HEK293 (cell line): ENCODE measurements at regions not wholly inside any gene's neighbourhood (a gene's known extent, or its start where the extent isn't known, plus 50 kb on each side); places are given as distances from the start of the nearest gene placed in this dataset.

ENCODE experiments used
- CTCF ChIA-PET: fragments of 350-600 bp; formaldehyde crosslinking; extraction: SDS; loops from one replicate; lab custom pipeline; 2021; ENCODE audit warnings: antibody characterized with exemption; lab: Yijun Ruan, JAX
- POLR2A ChIA-PET: fragments of 300-600 bp; formaldehyde crosslinking; extraction: SDS; loops from one replicate; lab custom pipeline; 2020; ENCODE audit warnings: antibody characterized with exemption, inconsistent platforms; lab: Yijun Ruan, JAX
- H3K27ac ChIP-seq: fragments of 200-500 bp; sonication (Bioruptor generic); 2 replicates; pipeline ENCODE4 v1.5.1; 2014; ENCODE audit warnings: low read depth, low read length, control low read depth, inconsistent platforms; ENCODE audit errors: extremely low read depth
- H3K36me3 ChIP-seq, 2 experiments: fragments of 200-500 bp in 1 of 2; sonication (Bioruptor generic) in 1 of 2; 1 replicate in 1 of 2; 2 replicates in 1 of 2; pipeline ENCODE4 v1.5.1; 2014 to 2017; ENCODE audit warnings: inconsistent platforms in 2 of 2, low read length in 2 of 2; ENCODE audit not compliant: control insufficient read depth in 2 of 2, insufficient read depth in 1 of 2
- H3K4me1 ChIP-seq: fragments of 200-500 bp; sonication (Bioruptor generic); 2 replicates; pipeline ENCODE4 v1.5.1; 2014; ENCODE audit warnings: mild to moderate bottlenecking, low read length, inconsistent platforms; ENCODE audit not compliant: control insufficient read depth, insufficient read depth
- H3K4me3 ChIP-seq: 2 replicates; pipeline ENCODE4 v1.5.1; 2011; ENCODE audit warnings: low read depth, mild to moderate bottlenecking, control low read depth, low read length, moderate library complexity
- H3K9me3 ChIP-seq: fragments of 200-500 bp; sonication (Bioruptor generic); 2 replicates; pipeline ENCODE4 v1.5.1; 2014; ENCODE audit warnings: low read depth, low read length, inconsistent platforms; ENCODE audit not compliant: control insufficient read depth, insufficient read depth
- HOXA7 ChIP-seq: sonication (generic); formaldehyde crosslinking; IDR thresholded peaks from 2 replicates; pipeline ENCODE4 v1.8.1; 2022; ENCODE audit warnings: missing genetic modification reagents, borderline replicate concordance
- KLF1 ChIP-seq: fragments of 450-650 bp; formaldehyde crosslinking; IDR thresholded peaks from 2 replicates; pipeline ENCODE4 v1.5.1; 2016; ENCODE audit warnings: missing biosample characterization, missing genetic modification characterization
- PRDM6 ChIP-seq: fragments of 450-650 bp; formaldehyde crosslinking; IDR thresholded peaks from 2 replicates; pipeline ENCODE4 v1.5.1; 2017; ENCODE audit warnings: missing biosample characterization, missing genetic modification characterization
- SCRT2 ChIP-seq: fragments of 450-650 bp; formaldehyde crosslinking; IDR thresholded peaks from 2 replicates; pipeline ENCODE4 v1.5.1; 2016; ENCODE audit warnings: missing biosample characterization, missing genetic modification characterization
- SP7 ChIP-seq: fragments of 450-650 bp; formaldehyde crosslinking; IDR thresholded peaks from 2 replicates; pipeline ENCODE4 v1.5.1; 2016; ENCODE audit warnings: missing biosample characterization, missing genetic modification characterization
- TCF7L2 ChIP-seq: IDR thresholded peaks from 2 replicates; pipeline ENCODE4 v1.6.1; 2011; ENCODE audit warnings: low read depth, mild to moderate bottlenecking, inconsistent platforms, low read length, moderate library complexity, borderline replicate concordance
- WT1 ChIP-seq: fragments of 450-650 bp; formaldehyde crosslinking; IDR thresholded peaks from 2 replicates; pipeline ENCODE4 v1.5.1; 2016; ENCODE audit warnings: missing biosample characterization, missing genetic modification characterization
- ZBTB11 ChIP-seq: fragments of 450-650 bp; formaldehyde crosslinking; conservative IDR thresholded peaks from 2 replicates; pipeline ENCODE4 v1.5.1; 2016; ENCODE audit warnings: low read depth, missing biosample characterization, missing genetic modification characterization
- ZFP3 ChIP-seq: fragments of 450-650 bp; formaldehyde crosslinking; IDR thresholded peaks from 2 replicates; pipeline ENCODE4 v1.5.1; 2016; ENCODE audit warnings: low read depth, missing biosample characterization, missing genetic modification characterization
- ZFP37 ChIP-seq: fragments of 450-650 bp; formaldehyde crosslinking; IDR thresholded peaks from 2 replicates; pipeline ENCODE4 v1.5.1; 2016; ENCODE audit warnings: missing biosample characterization, missing genetic modification characterization
- ZIC2 ChIP-seq: fragments of 450-650 bp; formaldehyde crosslinking; IDR thresholded peaks from 2 replicates; pipeline ENCODE4 v1.5.1; 2016; ENCODE audit warnings: missing biosample characterization, missing genetic modification characterization
- ZNF112 ChIP-seq: fragments of 450-650 bp; formaldehyde crosslinking; IDR thresholded peaks from 2 replicates; pipeline ENCODE4 v1.5.0; 2017; ENCODE audit warnings: missing biosample characterization, missing genetic modification characterization
- ZNF114 ChIP-seq: fragments of 450-650 bp; formaldehyde crosslinking; IDR thresholded peaks from 2 replicates; pipeline ENCODE4 v1.5.0; 2017; ENCODE audit warnings: missing biosample characterization, missing genetic modification characterization
- ZNF169 ChIP-seq: fragments of 450-650 bp; formaldehyde crosslinking; IDR thresholded peaks from 2 replicates; pipeline ENCODE4 v1.5.1; 2016; ENCODE audit warnings: missing biosample characterization, missing genetic modification characterization
- ZNF26 ChIP-seq: fragments of 450-650 bp; formaldehyde crosslinking; IDR thresholded peaks from 2 replicates; pipeline ENCODE4 v1.5.1; 2016; ENCODE audit warnings: missing biosample characterization, missing genetic modification characterization
- ZNF302 ChIP-seq: fragments of 450-650 bp; formaldehyde crosslinking; IDR thresholded peaks from 2 replicates; pipeline ENCODE4 v1.5.1; 2016; ENCODE audit warnings: missing biosample characterization, missing genetic modification characterization, low read depth
- ZNF350 ChIP-seq: fragments of 450-650 bp; formaldehyde crosslinking; IDR thresholded peaks from 2 replicates; pipeline ENCODE4 v1.5.0; 2017; ENCODE audit warnings: missing biosample characterization, mild to moderate bottlenecking, missing genetic modification characterization
- ZNF416 ChIP-seq: fragments of 450-650 bp; formaldehyde crosslinking; IDR thresholded peaks from 2 replicates; pipeline ENCODE4 v1.5.1; 2016; ENCODE audit warnings: missing biosample characterization, missing genetic modification characterization
- ZNF473 ChIP-seq: fragments of 450-650 bp; formaldehyde crosslinking; IDR thresholded peaks from 2 replicates; pipeline ENCODE4 v1.5.1; 2017; ENCODE audit warnings: missing biosample characterization, missing genetic modification characterization
- ZNF530 ChIP-seq: fragments of 450-650 bp; formaldehyde crosslinking; IDR thresholded peaks from 2 replicates; pipeline ENCODE4 v1.5.1; 2016; ENCODE audit warnings: low read depth, missing biosample characterization, missing genetic modification characterization
- ZNF670 ChIP-seq: fragments of 450-650 bp; formaldehyde crosslinking; IDR thresholded peaks from 2 replicates; pipeline ENCODE4 v1.5.1; 2016; ENCODE audit warnings: missing biosample characterization, missing genetic modification characterization, low read depth
- ZNF692 ChIP-seq: fragments of 450-650 bp; formaldehyde crosslinking; IDR thresholded peaks from 2 replicates; pipeline ENCODE4 v1.5.1; 2016; ENCODE audit warnings: missing biosample characterization, missing genetic modification characterization
- ZNF701 ChIP-seq: fragments of 450-650 bp; formaldehyde crosslinking; IDR thresholded peaks from 2 replicates; pipeline ENCODE4 v1.5.1; 2016; ENCODE audit warnings: missing biosample characterization, missing genetic modification characterization
- ZNF837 ChIP-seq: fragments of 450-650 bp; formaldehyde crosslinking; IDR thresholded peaks from 2 replicates; pipeline ENCODE4 v1.5.1; 2016; ENCODE audit warnings: missing biosample characterization, missing genetic modification characterization

- Histone ChIP-seq H3K4me1 (no peaks in the 10 kb centered on the region), H3K36me3 (no peaks in the 10 kb centered on the region), H3K4me3 (no peak overlapping the region), H3K9me3 (no peaks in the 10 kb centered on the region), H3K27ac (no peak overlapping the region)
- TF ChIP-seq WT1 (tag by site-specific recombination) (peak; percentile 43; the same call in 1 of the 2 replicates), PRDM6 (tag by site-specific recombination) (0 out of 2 replicates have a peak, but pooled peaks have one; percentile 43), TCF7L2 (peak; percentile 36; the same call in 1 of the 2 replicates), ZIC2 (tag by site-specific recombination) (peak; percentile 58), ZNF112 (no peak)
- CTCF ChIA-PET = no interaction called here
- POLR2A ChIA-PET = no interaction called here
Measured at GRCh38 chr20:48149902-48150301, 364.6 kb upstream of the SULF2 start.

GRCh38 chr20:48148916-48149672, 363.8 kb upstream of the SULF2 start:
- TF ChIP-seq KLF1 (tag by site-specific recombination) = no peak
- no peak for TF ChIP-seq ZNF302 (tag by site-specific recombination)
- TF ChIP-seq ZNF114 = no peak
- POLR2A ChIA-PET = no interaction called here

GRCh38 chr20:48148020-48148419, 362.7 kb upstream of the SULF2 start:
- TF ChIP-seq ZNF473 (tag by site-specific recombination) (no peak), ZIC2 (tag by site-specific recombination) (no peak), ZNF350 (tag by site-specific recombination) (no peak), ZFP37 (tag by site-specific recombination) (no peak), ZNF837 (no peak), SCRT2 (tag by site-specific recombination) (no peak), ZNF169 (tag by site-specific recombination) (no peak), SP7 (no peak), ZNF670 (tag by site-specific recombination) (no peak), ZNF701 (no peak), ZNF530 (tag by site-specific recombination) (no peak), ZFP3 (no peak), ZNF416 (tag by site-specific recombination) (no peak), ZNF692 (no peak), ZBTB11 (no peak), ZNF26 (tag by site-specific recombination) (no peak), HOXA7 (CRISPR knock-in tag) (no peak)
- CTCF ChIA-PET = no interaction called here

More at GRCh38 chr20:48148916-48149672, 363.8 kb upstream of the SULF2 start:
- Histone ChIP-seq H3K4me3 (no peak overlapping the region), H3K9me3 (no peaks in the 10 kb centered on the region), H3K4me1 (no peaks in the 10 kb centered on the region), H3K36me3 (no peaks in the 10 kb centered on the region), H3K27ac (no peak overlapping the region)
- CTCF ChIA-PET = interaction anchor here (0.6 kb wide), 1 partner anchor 254 kb away, joined by 4 read pairs; no protein-coding TSS in a partner anchor

More at GRCh38 chr20:48148020-48148419, 362.7 kb upstream of the SULF2 start:
- POLR2A ChIA-PET = no interaction called here
- H3K4me3 ChIP-seq = no peak overlapping the region
- no peaks in the 10 kb centered on the region for H3K9me3 ChIP-seq
- no peaks in the 10 kb centered on the region for H3K36me3 ChIP-seq
- H3K4me1 ChIP-seq = no peaks in the 10 kb centered on the region
- H3K27ac ChIP-seq = no peak overlapping the region
